Right forelimb (tissue), 1 donor: ENCODE measurements at regions not wholly inside any gene's neighbourhood (a gene's known extent, or its start where the extent isn't known, plus 50 kb on each side); places are given as distances from the start of the nearest gene placed in this dataset.
"Not testable (repeated sequence)": the region's sequence is repeated elsewhere in the genome, so short reads cannot be mapped to it uniquely, and the experiment has no call there.

Experiments
- DNase-seq: peaks from one replicate; pipeline ENCODE4 v3.0.0-alpha.2; 2018

GRCh38 chr15:69774258-69774657, 321.6 kb downstream of the RPLP1 start:
- not testable (repeated sequence) for DNase-seq

DNA sequence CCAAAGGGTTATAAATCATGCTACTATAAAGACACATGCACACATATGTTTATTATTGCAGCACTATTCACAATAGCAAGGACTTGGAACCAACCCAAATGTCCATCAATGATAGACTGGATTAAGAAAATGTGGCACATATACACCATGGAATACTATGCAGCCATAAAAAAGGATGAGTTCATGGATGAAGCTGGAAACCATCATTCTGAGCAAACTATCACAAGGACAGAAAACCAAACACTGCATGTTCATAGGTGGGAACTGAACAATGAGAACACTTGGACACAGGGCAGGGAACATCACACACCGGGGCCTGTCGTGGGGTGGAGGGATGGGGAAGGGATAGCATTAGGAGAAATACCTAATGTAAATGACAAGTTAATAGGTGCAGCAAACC, 322.1 kb downstream of the RPLP1 start:
- not testable (repeated sequence) for DNase-seq

DNA sequence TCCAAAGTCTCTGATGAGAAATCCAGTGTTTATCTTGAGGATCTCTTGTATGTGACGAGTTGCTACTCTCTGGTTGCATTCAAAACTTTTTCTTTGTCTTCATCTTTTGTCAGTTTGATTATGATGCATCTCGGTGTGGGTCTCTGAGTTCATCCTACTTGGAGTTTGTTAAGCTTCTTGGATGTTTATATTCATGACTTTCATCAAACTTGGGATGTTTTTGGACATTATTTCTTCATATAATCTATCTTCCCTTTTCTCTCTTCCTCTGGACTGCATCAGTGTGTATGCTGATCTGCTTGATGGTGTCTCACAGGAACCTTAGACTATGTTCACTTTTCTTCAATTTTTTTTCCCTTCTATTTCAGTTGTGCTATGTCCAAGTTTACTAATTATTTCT, 320.4 kb downstream of the TLE3 start:
- no peak for DNase-seq

DNA sequence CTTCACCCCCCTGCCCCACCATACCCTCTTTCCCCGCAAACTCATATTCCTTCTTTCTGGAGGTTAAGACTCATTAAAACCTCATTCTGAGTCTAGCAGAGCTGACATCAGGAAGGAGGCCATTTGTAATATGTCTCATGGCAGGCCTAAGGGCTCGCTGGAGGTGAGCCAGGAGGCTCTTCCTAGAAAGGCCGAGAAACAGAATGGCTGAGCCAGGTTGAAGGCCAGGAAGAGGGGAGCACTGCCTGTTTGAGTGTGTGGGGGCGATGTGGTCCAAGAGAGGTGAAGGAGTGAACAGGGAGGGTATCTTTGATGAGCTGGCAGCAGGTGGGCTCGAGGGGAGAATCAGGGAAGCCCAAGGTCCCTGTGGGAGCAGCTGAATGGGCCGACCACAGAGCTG, 317.3 kb downstream of the TLE3 start:
- no peak for DNase-seq

DNA sequence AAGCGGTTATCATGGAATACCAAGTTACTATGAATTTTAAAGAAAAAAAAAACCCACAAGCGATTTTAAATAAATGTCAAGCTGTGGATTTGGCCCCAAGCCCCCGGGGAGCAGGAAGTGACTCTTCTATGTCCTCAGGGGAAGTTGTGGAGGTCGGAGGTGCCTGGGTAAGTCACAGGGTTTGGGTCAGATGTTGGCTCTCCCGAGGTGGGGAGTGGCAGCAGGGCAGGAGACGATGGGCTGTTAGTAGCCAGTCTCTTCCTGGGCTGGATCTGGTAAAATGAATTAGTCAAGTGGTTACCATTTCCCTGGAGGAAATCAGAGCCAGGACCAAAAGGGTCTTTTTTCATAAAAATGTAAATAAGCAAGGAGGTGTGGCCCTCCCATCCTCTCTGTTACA, 316.7 kb downstream of the TLE3 start:
- no peak for DNase-seq

GRCh38 chr15:69781411-69782125, 316.1 kb downstream of the TLE3 start:
- DNase-seq: no peak

DNA sequence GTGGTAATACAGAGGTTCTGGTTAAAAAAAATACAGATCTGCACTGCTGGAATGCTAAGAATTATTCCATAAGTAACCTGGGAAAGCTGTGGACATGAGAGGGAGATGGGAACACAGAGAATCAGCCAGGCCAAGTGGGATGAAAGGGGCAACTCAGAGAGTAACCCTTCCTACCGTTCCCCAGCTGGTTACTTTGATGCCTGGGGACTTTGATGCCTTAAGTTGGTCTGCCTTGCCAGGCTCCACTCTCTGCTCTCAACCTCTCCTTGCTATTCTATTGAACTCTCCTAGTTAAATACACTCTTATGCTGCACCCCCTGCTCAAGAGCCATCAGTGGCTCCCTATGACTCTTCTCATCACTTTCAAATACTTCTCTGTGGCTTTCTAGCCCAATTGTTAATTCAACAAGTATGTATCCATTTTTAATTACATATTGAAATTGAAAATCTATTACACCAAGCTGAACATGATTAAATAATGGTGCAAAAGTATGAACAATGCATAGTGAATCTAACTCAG, 315.5 kb downstream of the TLE3 start:
- no peak for DNase-seq

DNA sequence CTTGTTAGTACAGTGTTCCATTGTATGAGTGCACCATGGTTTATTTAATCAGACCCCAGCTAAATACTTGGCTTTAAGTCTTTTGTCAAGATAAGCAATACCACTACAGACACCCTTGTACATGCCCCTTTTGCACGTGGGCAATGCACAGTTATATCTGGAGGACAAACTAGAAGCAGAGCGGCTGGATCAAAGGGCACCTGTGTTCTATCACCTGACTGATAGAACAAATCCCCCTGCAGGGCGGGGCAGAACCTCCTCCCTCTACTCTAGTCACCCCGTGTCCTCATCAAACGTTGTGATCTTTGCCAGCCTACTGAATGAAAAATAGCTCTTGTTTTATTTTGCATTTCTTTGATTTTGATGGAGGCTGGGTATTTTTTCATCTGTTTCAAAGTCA, 314.9 kb downstream of the TLE3 start:
- DNase-seq: no peak

- DNase-seq: no peak
Measured at GRCh38 chr15:69783211-69783610, 314.5 kb downstream of the TLE3 start.

DNA sequence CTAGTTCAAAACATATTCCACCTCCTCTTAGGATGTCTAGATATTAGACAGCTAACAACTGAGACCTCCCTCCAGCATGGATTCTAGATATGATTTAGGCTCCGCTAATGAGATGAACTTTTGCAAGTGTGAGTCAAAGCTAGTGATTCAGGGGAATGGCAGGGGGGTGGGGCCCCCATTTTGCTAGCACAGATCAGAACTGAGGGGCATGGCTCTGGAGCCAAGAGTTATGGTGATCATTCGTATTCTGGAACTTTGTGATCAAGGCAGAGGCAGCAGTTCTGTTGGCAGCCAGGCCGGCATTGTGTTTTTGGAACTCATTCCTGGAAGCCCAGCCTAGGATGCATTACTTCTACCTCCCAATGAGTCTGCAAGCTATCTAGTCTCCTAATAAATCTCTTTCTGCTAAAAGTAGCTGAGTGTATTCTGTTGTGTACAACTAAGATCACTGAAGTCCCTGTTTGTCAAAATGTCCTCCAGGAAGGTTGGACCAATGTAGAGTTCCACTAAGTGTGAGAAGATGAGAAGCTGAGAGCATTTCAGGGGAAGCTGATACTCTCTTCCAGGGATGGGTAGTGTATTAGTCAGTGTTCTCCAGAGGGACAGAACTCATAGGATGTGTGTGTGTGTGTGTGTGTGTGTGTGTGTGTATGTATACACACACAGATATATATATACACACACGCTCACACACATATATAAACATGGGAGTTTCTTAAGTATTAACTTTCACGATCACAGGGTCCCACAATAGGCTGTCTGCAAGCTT, 312.7 kb downstream of the TLE3 start:
- no peak for DNase-seq

DNA sequence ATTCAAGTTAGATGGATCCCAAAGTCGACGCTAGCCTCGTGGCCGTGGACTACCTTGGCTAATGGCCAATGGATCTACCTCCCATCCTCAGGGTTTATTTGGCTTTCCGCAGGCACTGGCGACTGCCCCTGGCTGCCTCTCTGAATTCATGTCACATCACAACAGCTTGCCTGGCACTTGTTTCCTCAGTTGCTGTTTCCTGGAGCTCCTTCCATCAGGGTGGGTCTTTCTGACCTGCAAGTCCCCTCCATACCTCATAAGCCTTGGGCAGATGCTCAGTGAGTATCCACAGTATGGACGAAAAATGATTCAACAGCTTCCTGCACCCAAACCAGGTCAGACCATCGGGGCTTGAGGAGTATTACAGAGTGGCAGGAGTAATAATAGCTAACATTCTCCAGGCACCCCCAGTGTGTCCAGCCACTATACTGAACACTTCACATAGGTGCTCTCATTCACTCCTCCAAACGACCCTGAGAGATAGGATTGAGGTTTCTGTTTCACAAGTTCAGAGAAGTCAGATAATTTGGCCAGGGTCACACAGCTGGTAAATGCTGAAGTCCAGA, 311.5 kb downstream of the TLE3 start:
- no peak for DNase-seq

- no peak for DNase-seq
Measured at GRCh38 chr15:69787791-69788190, 309.9 kb downstream of the TLE3 start.

- DNase-seq: no peak
Measured at GRCh38 chr15:69789648-69790393, 307.9 kb downstream of the TLE3 start.

GRCh38 chr15:69790632-69791031, 307.1 kb downstream of the TLE3 start:
- DNase-seq: no peak

DNA sequence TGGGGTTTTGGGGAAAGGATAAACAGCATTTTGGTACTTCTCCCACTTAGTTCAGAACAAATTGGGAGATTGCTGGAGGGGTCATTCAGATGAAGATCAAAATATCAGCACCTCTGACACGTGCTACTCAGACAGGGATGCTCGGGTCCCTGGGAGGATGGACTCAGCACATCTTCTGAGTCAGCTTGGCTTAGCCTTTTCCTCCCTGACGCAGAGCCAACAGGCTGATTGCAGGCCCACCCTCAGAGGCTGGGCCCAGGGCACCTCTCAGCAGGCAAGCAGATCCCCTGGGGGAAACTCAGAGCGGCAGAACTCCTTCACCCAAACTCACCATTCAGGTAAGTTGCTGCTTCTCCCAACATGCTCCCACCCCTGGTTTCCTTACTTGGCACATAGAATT, 304.9 kb downstream of the TLE3 start:
- DNase-seq: no peak

DNA sequence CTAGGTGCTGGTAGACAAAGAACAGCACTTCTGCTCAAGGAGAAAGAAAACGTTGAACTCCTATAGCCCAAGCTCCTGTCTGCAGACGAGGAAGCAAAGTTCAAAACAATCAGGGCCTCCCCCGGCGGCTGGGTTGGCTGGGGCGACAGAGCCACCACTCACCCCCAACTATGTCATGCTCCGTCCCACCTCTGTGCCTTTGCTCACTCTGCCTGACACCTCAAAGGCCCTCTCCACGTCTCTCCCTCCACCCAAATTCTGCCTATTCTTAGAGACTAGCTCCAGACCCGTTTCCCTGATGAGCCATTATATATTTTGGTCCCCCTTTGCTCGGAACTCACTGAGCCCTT, 304.3 kb downstream of the TLE3 start:
- DNase-seq: no peak

- DNase-seq: no peak
Measured at GRCh38 chr15:69793781-69794451, 303.8 kb downstream of the TLE3 start.

- no peak for DNase-seq
Measured at GRCh38 chr15:69794645-69795469, 302.9 kb downstream of the TLE3 start.

GRCh38 chr15:69795601-69796000, 302.1 kb downstream of the TLE3 start:
- no peak for DNase-seq

GRCh38 chr15:69797051-69797595, 300.6 kb downstream of the TLE3 start:
- DNase-seq: no peak

GRCh38 chr15:69797615-69798014, 300.1 kb downstream of the TLE3 start:
- no peak for DNase-seq
